ENCODE measurements at regions not wholly inside any gene's neighbourhood (a gene's known extent, or its start where the extent isn't known, plus 50 kb on each side); places are given as distances from the start of the nearest gene placed in this dataset.

DNA sequence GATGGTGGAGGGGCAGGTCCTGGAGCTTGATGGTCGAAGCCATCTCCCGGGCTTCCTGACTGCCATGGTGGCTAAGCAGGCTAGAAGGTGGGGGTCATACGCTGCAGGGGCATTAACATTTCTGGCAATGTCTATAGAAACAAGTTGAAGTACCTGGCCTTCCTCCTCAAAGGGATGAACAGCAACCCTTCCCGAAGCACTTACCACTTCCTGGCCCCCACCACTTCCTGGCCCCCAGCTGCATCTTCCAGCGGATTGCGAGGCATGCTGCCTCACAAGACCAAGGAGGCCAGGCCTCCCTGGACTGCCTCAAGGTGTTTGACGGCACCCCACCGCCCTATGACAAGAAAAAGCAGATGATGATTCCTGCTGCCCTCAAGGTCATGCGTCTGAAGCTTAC, 97.0 kb upstream of the MOCS2 start:
- Histone ChIP-seq H3K4me3 (no peak overlapping the region), H3K27ac (no peak overlapping the region)

DNA sequence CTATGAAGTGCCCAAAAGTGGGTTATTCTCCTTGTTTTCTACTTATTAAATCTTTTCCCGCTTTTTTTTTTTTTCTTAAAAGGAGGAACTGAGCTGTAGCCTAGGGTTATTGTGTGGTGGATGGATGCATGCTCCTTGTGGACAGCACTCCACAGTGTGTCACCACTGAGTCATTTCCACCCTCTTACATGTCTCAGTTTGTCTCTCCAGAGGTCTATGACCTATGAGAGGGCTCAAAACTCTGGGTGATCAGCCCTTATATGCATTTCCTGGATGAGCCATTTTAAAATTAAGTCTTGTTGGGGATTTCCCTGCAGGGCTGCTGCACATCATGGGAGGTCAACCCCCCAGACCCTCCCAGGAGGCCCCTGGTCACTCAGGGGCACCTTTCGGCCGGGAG, 102.2 kb upstream of the MOCS2 start:
- Histone ChIP-seq H3K27ac (no peak overlapping the region), H3K4me3 (no peak overlapping the region)

DNA sequence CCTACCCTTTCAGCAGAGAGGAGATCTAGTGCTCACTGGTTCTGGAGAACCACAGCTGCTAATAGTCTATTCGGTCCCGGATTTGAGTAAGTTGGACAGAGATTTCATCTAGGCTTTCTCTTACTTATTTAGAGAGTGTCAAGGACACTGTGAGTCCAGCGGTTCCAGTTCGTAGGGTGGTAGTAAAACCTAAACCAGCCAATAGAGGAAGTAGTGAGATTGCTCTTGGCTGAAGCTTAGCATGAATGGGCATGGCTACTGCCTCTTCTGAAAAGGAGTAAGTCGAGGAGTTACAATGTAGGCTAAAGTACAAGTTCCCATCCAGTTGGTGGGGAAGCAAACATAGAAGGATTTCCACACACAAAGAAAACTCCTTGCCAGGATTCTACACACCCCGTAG, 109.6 kb upstream of the MOCS2 start:
- Histone ChIP-seq H3K4me3 (no peak overlapping the region), H3K27ac (no peak overlapping the region)

DNA sequence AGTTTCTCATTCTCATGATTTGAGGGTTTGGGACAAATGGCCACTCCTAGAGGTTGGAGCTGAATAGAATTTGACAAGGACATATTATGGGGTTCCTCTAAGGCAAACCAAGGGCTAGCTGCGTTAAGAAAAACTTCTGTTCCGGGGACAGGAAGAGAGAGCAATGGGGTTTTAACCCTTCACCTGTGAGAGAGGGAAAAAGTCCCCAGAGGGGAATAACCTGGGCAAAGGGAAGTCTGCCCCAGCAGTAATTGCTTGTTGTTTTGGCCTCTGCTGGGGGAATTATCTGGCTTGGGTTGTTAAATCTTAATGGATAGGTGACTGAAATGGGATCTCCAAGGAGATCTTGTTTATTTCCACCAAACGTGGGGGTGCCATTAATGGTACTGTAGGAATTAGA, 110.1 kb upstream of the MOCS2 start:
- no peak overlapping the region for H3K4me3 ChIP-seq

DNA sequence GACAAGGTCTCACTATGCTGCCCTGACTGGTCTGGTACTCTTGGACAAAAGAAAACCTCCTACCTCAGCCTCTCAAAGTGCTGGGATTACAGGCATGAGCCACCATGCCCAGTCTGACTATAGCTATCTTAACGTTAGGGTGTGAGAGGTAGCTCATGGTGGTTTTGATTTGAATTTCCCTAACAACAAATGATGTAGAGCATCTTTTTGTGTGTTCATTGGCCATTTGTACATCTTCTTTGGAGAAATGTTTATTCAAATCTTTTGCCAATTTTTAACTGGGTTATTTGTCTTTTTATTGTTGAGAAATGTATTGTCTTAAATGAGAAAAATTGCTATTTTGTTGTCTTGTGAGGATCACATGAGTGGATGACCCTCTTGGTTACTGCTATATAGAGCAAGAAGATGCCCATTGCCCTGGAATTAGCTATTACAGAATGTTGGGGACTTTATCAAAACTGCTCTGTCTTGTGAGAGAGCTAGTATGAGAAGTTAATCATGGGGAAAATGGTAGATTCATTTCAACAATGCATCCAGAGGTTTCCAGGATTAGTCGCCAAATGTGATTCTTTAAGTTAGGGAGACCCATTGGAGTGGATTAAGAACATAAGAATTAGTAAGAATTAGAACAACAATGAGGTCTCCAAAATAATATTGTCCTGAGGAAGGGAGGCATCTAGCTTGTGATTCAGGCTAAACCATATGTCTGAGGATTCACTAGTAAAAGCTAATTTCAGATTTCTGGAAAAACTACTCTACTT, 124.3 kb upstream of the MOCS2 start:
- H3K4me3 ChIP-seq: no peak overlapping the region
- H3K27ac ChIP-seq: no peak overlapping the region

More for the DNA sequence above, 110.1 kb upstream of the MOCS2 start:
- H3K27ac ChIP-seq: no peak overlapping the region

DNA sequence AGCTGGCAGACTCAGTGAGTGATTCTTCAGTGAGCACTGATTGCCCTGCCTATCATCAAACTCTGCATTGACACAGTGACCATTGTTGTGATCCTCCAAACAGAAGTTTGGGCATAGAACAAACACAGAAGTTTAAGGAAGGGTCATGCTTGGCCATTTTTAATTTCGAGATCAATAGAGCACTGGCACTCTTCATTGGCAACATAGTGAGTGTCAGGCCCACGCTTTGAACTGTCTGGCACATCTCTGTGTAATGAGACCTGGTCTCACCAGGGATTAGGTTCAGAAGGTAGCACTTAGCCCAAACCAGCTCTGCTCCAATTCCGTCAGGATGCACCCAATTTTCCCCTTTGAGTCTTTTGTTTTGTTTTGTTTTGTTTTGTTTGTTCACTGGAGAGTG, 127.1 kb upstream of the MOCS2 start:
- H3K4me3 ChIP-seq: no peak overlapping the region
- H3K27ac ChIP-seq: no peak overlapping the region

DNA sequence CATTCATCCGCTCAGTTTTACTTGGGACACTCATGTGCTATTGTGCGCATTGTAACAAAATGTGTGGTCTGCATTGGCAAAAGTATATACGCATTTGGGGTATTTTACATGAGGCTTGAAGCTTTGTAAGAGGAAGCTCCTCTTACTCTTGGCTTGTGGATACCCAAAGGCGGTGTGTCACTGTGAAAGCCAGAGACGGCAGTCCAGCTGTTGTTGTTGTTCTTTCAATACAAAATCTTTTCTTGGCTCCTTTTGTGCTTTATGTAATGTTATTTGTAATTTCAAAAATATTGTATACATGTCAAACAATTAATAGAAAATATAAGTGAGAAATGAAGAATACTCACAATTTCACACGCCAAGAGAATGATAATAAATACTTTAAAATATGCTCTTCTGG, 128.3 kb upstream of the MOCS2 start:
- Histone ChIP-seq H3K27ac (no peak overlapping the region), H3K4me3 (no peak overlapping the region)

DNA sequence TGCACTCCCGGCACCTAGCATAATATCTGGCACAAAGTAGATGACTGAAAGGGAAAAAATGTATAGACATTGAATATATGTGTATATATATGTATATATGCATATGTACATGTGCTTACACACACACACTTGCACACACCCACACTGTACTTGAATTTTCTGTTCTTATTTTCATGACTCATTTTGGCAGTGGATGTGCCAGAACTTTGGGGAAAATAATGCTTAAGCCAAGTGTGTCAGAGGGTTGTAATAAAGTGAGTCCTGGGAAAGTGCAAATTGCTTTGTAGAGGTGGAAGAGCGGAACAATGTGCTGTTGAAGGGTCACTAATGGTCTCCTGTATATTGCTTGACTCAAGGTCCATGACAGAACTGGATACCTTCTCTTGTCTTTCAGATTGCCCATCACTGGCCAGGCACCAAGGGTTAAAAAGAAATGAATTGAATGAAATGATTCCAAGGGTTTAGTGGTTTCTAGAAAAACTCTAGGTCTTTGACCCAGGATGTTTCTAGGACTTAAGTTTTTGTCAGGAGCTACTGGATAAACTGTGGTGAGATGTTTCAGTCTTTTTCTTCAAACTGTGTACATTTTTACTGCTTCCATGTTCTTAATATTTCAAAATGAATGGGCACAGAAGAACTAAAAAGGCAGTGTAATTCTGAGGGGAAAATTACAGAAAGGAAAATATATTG, 129.9 kb upstream of the MOCS2 start:
- Histone ChIP-seq H3K27ac (no peak overlapping the region), H3K4me3 (no peak overlapping the region)

DNA sequence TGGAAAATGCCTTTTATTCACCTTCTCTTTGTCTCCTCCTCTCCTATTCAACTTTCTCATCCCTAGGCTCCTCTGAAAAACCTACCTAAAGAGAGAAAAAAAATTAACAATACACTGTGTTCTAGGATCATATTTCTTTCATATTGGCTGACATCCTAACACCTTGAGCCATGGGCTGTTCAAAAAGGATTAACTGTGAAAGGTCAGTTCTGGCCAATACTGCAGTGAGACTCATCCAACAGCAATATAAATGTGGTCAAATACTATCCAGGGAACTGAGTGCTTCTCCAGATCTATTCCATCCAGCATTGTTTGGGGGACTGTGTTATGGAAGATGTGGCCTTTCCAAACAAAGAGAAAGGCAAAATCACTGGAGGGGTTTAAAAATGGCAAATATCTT, 131.1 kb upstream of the MOCS2 start:
- H3K27ac ChIP-seq: no peak overlapping the region
- H3K4me3 ChIP-seq: no peak overlapping the region

DNA sequence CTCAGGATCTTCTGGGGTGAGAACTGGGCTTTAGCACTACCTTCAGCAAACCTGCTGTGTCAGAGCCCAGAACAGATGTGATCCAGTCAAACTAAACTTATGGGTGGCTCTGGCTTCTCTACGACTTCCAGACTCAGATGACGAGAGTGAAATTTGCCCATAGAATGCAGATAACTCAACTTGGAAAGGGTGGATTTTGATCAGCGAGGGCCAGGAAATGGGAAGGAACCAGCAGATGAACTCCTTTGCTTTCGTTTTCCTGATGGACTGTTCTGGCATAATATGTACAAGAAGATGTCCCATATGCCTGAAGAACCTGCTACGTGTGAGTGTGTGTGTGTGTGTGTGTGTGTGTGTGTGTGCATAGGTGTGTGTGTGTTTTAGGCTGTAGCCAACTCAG, 132.0 kb upstream of the MOCS2 start:
- no peak overlapping the region for H3K4me3 ChIP-seq
- H3K27ac ChIP-seq: no peak overlapping the region

DNA sequence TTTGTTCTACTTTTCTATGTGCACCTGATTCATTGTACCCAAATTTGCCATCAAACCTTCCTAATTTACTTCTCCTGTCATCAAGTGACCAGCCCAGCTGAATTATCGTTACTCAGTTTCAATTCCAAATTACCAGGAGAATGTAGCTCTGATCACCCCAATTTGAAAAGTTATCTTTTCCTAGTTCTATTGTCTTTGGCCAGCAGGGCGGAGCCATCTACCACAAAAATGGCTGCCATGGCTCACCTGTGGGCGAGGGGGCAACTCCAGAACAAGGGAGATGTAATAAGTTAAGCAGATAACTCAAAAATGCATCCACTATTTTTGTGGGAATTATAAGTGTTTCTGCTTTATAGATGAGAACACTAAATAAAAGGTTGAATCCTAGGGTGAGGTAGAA, 133.8 kb upstream of the MOCS2 start:
- Histone ChIP-seq H3K4me3 (no peak overlapping the region), H3K27ac (no peak overlapping the region)

DNA sequence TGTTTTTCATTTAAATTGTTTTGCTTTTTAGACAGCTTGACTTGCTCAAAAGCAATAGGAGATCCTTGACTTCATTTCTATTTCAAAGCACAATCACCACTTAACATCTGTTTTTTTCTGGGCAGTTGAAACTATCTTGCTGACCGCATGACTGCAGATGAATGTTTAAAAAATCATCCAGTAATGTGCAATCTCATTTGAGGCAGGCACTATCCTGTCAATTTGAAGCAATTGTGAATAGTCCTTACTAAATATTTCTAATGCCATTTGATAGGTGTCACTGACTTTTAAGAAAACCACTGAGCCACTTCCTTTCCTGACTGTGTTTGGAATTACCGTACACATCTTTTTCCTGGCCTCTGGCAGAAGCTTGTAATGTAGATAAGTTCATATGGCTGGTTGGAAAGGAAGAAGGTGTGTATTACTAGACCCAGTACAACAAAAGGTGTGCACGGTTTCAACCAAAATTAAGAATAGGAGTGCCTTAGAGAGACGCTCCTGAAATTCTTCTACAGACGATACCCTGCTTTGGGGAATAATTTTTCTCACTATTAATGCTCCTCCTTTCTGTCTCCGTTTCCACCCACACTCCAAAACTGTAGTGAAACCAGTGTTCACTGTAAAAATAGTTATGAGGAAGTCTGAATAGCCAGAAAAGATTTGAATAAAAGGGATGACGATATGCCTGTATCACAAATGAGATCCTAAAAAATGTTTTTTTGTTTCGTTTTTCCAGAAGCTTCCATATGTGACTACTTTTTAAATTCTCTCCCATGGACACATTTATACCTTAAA, 136.7 kb upstream of the MOCS2 start:
- Histone ChIP-seq H3K4me3 (no peak overlapping the region), H3K27ac (peak overlapping the region in 1 of 21 experiments; percentile 21)

DNA sequence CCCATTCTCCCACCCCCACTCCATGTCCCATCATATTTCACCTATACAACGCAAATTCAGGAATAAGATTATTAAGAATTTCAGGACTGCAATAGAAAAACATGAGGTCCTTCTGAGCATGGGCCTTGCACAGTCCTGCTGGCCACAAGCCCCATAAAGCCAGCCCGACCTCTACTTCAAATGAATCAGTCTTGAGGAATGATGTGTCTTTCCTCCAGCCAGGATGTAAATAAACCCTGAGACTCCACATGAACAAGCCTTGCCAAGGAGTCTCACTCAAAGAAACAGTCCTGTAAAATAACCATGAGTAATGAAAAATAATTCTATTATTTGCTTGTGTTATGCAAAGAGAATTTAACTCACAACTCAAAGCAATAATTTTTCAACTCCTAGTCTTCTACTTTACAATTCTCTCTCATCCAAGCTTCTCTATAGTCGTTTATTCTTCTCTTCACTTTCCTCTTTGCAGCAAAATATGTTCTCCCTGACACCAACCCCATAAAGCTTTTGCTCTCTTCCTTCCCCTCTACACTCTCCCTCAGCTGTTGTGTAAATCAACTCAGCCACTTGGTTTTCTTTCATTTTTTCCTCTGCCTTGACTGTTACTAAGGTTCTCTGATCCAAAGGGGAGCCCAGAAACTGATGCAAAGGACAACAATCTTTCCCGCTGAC, 140.1 kb upstream of the MOCS2 start:
- Histone ChIP-seq H3K4me3 (no peak overlapping the region), H3K27ac (peak overlapping the region in 2 of 21 experiments; percentile 39 to 58)

DNA sequence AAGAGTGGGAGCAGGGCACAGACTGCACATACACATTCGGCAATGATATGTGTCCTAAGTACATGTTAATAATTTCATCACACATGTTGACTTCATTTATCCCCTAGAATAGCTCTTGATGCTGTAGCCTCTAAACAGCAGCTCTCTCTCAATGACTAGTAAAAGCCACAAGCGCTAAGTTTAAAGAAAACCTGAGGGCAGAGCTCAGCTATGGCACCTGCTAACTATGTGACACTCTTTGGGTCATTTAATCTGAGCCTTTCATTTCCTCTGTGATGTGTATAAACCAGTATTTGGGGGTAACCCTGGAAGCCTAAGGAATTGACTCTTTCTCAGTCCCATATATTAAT, 140.6 kb upstream of the MOCS2 start:
- H3K27ac ChIP-seq: peak overlapping the region in 2 of 21 experiments; percentile 39 to 58
- H3K4me3 ChIP-seq: no peak overlapping the region

DNA sequence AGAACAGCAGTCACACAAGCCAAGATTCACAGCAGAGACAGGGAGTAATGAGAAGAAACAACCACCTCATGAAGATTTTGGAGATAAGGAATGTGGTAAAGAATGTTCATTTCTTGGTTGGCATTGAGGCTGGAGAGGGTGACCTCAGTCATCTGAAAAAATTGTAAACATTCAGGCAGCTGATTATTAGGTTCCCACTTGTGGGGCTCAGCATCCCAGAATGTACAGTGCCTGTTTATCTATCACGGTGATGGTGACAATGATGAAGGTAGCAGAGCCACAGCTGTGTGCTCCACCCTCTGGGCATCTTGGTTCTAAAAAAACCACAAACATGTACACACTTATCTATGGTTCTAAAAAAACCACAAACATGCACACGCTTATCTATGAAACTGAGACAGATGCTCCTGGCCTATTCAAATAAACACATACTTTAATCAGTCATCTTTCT, 143.9 kb upstream of the MOCS2 start:
- no peak overlapping the region for H3K4me3 ChIP-seq
- H3K27ac ChIP-seq: no peak overlapping the region

DNA sequence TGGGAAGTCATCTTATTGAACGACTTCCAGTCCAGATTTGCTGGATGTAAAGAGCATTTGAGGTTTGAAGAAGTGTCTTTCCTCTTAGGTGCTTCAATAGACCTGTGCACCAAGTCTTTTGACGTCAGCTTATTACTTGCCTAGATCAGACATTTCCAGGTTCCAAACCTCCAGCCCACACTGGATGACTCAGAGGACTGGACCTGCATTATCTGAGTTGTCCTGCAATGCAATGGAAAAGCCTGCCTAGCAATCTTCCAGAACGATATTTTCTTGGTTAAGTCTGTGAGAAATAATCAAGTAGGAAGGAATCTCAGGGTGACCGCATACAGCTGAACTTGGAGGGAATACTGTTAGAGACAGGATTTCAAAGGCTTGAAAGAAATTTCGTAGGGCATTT, 147.2 kb upstream of the MOCS2 start:
- Histone ChIP-seq H3K4me3 (no peak overlapping the region), H3K27ac (no peak overlapping the region)

DNA sequence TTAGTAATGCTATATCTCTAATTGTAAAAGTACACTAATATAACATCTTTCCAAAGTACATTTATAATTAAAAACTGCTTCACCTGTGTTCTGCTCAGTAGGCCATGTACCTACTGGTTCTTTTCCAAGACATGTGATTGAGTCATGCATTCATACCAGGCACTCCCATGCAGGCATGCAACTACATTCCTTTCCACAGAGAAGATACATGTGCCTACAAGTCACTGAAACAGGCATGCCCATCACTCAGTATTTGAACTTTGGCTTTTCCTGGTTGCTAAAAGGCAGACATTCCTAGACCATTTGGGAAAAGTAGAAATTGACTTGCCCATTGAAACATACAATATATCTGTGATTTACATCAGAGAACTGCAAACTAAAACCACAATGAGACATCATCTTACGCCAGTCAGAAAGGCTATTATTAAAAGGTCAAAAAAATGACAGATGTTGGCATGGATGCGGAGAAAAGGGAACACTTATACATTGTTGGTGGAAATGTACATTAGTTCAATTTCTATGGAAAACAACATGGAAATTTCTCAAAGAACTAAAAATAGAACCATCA, 148.3 kb upstream of the MOCS2 start:
- Histone ChIP-seq H3K27ac (peak overlapping the region in 1 of 21 experiments; percentile 37), H3K4me3 (no peak overlapping the region)

DNA sequence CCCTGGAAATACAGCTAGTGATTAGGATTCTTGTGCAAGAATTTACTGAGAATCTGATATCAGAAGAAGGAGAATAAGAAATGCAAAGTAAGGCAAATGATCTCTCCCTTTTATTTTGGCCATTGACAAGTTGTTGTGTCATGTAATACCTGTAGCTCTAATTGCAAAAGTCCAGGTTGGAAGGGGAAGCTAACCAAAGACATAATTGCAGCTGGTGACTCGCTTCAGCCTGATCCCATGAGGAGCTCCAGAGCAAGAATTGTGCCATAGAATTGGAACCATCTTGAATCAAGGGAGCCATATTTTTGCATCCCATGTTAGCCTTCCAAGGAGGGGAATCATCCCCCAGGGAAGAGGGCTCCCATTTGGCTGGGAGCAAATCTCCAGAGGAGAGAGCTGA, 149.6 kb upstream of the MOCS2 start:
- H3K27ac ChIP-seq: no peak overlapping the region
- H3K4me3 ChIP-seq: no peak overlapping the region

DNA sequence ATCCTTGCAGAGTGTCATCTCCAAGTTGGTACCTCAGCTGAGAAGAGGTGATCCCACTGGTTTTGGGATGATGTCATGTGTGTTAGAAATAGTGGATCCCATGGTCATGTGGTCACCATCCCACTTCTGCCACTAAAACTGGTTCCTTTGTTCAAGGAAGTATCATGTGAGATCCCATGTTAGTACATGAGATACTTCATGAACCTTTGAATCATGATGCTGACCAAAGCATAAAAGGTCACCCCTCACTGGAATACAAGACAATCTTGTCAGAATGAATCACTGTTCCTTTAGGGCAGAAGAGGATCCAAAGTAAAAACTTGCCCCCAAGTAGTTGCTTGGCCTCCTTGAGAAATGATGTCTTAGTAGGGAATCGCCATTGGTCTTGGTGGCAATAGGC, 150.9 kb upstream of the MOCS2 start:
- H3K27ac ChIP-seq: no peak overlapping the region
- H3K4me3 ChIP-seq: no peak overlapping the region

DNA sequence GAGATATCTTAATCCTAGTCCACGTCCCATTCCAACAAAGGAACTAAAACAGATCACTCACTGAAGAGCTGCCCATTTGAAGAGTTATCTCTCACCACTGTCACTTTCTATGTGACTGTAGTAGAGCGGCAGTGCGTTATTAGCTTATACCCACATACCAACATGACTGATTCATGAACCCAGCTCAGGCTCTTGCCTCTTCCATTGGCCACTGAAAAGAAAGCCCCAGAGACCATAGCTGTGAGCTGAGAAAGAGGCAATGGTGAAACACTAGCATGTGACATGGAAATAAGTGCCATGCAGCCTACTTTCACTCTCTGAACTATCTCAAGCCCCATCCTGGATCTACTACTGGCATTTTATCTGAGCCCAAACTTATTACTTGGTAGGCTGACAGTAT, 151.7 kb upstream of the MOCS2 start:
- Histone ChIP-seq H3K4me3 (no peak overlapping the region), H3K27ac (no peak overlapping the region)

Measured in skin epidermis (tissue), 12 donors.